Endothelial cell of umbilical vein (primary cell): ENCODE measurements at regions not wholly inside any gene's neighbourhood (a gene's known extent, or its start where the extent isn't known, plus 50 kb on each side); places are given as distances from the start of the nearest gene placed in this dataset.

Experiments
- BruUV-seq: library from RNA; stranded (reverse); fragments of 400-500 nt; replicated peaks from 2 replicates; lab custom pipeline; 2021; lab: Mats Ljungman, UMichigan
- CTCF ChIA-PET: fragments of 300-600, 350-600 bp; sonication (Branson Sonifier 250); formaldehyde crosslinking; loops from one replicate; lab custom pipeline; 2021; ENCODE audit warnings: antibody characterized with exemption, inconsistent platforms; lab: Charles Lee
- POLR2A ChIA-PET: fragments of 300-600, 350-600 bp; sonication (Branson Sonifier 250); formaldehyde crosslinking; loops from one replicate; lab custom pipeline; 2021; ENCODE audit warnings: antibody characterized with exemption, inconsistent platforms; lab: Charles Lee
- DNase-seq: peaks from one replicate; pipeline ENCODE4 v3.0.0-alpha.2; 2011; ENCODE audit warnings: low read depth, low spot score
- FAIRE-seq: peaks from 2 replicates; lab custom pipeline; 2011; peaks lifted over from hg19 to GRCh38; lab: Jason Lieb, UNC
- H2AFZ ChIP-seq: 2 replicates; pipeline ENCODE4 v1.6.0; 2012; ENCODE audit warnings: low read depth, low read length, control low read depth, inconsistent platforms
- H3K27ac ChIP-seq: 2 replicates; pipeline ENCODE4 v1.5.1; 2011; ENCODE audit warnings: low read depth, mild to moderate bottlenecking, control low read depth, low read length, moderate library complexity; ENCODE audit not compliant: insufficient read depth
- H3K27me3 ChIP-seq, 2 experiments: 2 replicates each; pipeline versions ENCODE4 v1.6.0 to v1.6.1; 2011; ENCODE audit warnings: low read length in 2 of 2, mixed read lengths in 1 of 2; ENCODE audit not compliant: control insufficient read depth in 2 of 2, insufficient read depth in 2 of 2
- H3K36me3 ChIP-seq, 2 experiments: 2 replicates in 1 of 2; 3 replicates in 1 of 2; pipeline ENCODE4 v1.5.1; 2011; ENCODE audit warnings: low read length in 2 of 2, mild to moderate bottlenecking in 1 of 2, moderate library complexity in 1 of 2; ENCODE audit not compliant: control insufficient read depth in 2 of 2, insufficient read depth in 2 of 2; ENCODE audit errors: extremely low read depth in 1 of 2
- H3K4me1 ChIP-seq: 3 replicates; pipeline ENCODE4 v1.5.1; 2011; ENCODE audit warnings: mild to moderate bottlenecking, low read length; ENCODE audit not compliant: control insufficient read depth, insufficient read depth; ENCODE audit errors: extremely low read depth
- H3K4me2 ChIP-seq: 2 replicates; pipeline ENCODE4 v1.6.1; 2011; ENCODE audit warnings: low read length, control low read depth, mixed read lengths; ENCODE audit not compliant: insufficient read depth
- H3K4me3 ChIP-seq, 3 experiments: fragments of 200-600 bp in 1 of 3; sonication (generic), shearing (Covaris generic) in 1 of 3; replicated peaks in 1 of 3; 2 replicates each; pipeline ENCODE4 v1.5.1; 2011 to 2016; ENCODE audit warnings: control low read depth in 3 of 3, low read length in 3 of 3, mild to moderate bottlenecking in 2 of 3, inconsistent platforms in 1 of 3, low read depth in 1 of 3, moderate library complexity in 1 of 3; ENCODE audit not compliant: insufficient read depth in 1 of 3
- H3K79me2 ChIP-seq: 2 replicates; pipeline ENCODE4 v1.6.0; 2012; ENCODE audit warnings: low read length, inconsistent platforms; ENCODE audit not compliant: control insufficient read depth, insufficient read depth
- H3K9ac ChIP-seq: replicated peaks from 2 replicates; pipeline ENCODE3; 2011; ENCODE audit warnings: low read length, control low read depth; ENCODE audit not compliant: insufficient read depth; ENCODE audit errors: extremely low read depth
- H3K9me1 ChIP-seq: replicated peaks from 3 replicates; pipeline ENCODE4 v1.6.0; 2011; ENCODE audit warnings: mild to moderate bottlenecking, low read length; ENCODE audit not compliant: control insufficient read depth, insufficient read depth; ENCODE audit errors: extremely low read depth
- H3K9me3 ChIP-seq: replicated peaks from 2 replicates; pipeline ENCODE4 v1.5.1; 2012; ENCODE audit warnings: low read length, inconsistent platforms; ENCODE audit not compliant: control insufficient read depth, insufficient read depth
- H4K20me1 ChIP-seq: replicated peaks from 2 replicates; pipeline ENCODE3; 2011; ENCODE audit warnings: mild to moderate bottlenecking, low read length; ENCODE audit not compliant: control insufficient read depth, insufficient read depth; ENCODE audit errors: extremely low read depth
- EZH2 ChIP-seq: IDR thresholded peaks from 2 replicates; pipeline ENCODE4 v1.6.1; 2012; ENCODE audit warnings: borderline replicate concordance, low read depth, mild to moderate bottlenecking, moderate library complexity, low read length, inconsistent platforms; ENCODE audit not compliant: severe bottlenecking
- FOS ChIP-seq: IDR thresholded peaks from 2 replicates; pipeline ENCODE4 v1.6.1; 2011; ENCODE audit warnings: mild to moderate bottlenecking, low read length, moderate library complexity, borderline replicate concordance; ENCODE audit not compliant: insufficient read depth
- GATA2 ChIP-seq: IDR thresholded peaks from 2 replicates; pipeline ENCODE4 v1.7.0; 2011; ENCODE audit warnings: low read depth, mild to moderate bottlenecking, moderate library complexity, mixed read lengths, low read length; ENCODE audit not compliant: insufficient read length, insufficient read depth
- JUN ChIP-seq: IDR thresholded peaks from 2 replicates; pipeline ENCODE4 v1.6.1; 2011; ENCODE audit warnings: borderline replicate concordance, low read depth; ENCODE audit not compliant: insufficient read length, insufficient read depth
- MYC ChIP-seq: IDR thresholded peaks from one replicate; pipeline ENCODE4 v1.6.1; 2011; ENCODE audit warnings: mild to moderate bottlenecking, low read depth, low read length
- POLR2A ChIP-seq: IDR thresholded peaks from 2 replicates; pipeline ENCODE4 v1.6.1; 2012; ENCODE audit warnings: low read depth, mild to moderate bottlenecking, control low read depth, low read length
- POLR2AphosphoS5 ChIP-seq: IDR thresholded peaks from 2 replicates; pipeline ENCODE4 v1.6.1; 2012; ENCODE audit warnings: low read depth, mild to moderate bottlenecking, control low read depth, low read length, moderate library complexity; ENCODE audit not compliant: insufficient read depth
- dilution Hi-C: fragments of 300-500 bp; cut with MboI; formaldehyde crosslinking; loops from one replicate; pipeline ENCODE4 v1.15.0; 2019; ENCODE audit warnings: low sequenced_read_pairs; ENCODE audit not compliant: extremely low pct_ligation_motif_present
- intact Hi-C: fragments of 100-400 bp; cut with micrococcal nuclease; formaldehyde crosslinking; loops from one replicate; pipeline ENCODE4 v1.10.0; 2022
- TF ChIP-seq, protein P1 (sequence below): IDR thresholded peaks from 2 replicates; pipeline ENCODE4 v1.6.1; 2011; ENCODE audit not compliant: insufficient read depth, insufficient read length
- TF ChIP-seq, protein P2 (sequence below), 2 donors: IDR thresholded peaks; 1 replicate in 1 of 2; 2 replicates in 1 of 2; pipeline ENCODE4 v1.5.1; 2011; ENCODE audit warnings: low read length in 2 of 2, mild to moderate bottlenecking in 2 of 2, moderate library complexity in 2 of 2, control low read depth in 1 of 2, inconsistent platforms in 1 of 2, low read depth in 1 of 2; ENCODE audit not compliant: insufficient read depth in 1 of 2; ENCODE audit errors: extremely low read depth in 1 of 2

DNA sequence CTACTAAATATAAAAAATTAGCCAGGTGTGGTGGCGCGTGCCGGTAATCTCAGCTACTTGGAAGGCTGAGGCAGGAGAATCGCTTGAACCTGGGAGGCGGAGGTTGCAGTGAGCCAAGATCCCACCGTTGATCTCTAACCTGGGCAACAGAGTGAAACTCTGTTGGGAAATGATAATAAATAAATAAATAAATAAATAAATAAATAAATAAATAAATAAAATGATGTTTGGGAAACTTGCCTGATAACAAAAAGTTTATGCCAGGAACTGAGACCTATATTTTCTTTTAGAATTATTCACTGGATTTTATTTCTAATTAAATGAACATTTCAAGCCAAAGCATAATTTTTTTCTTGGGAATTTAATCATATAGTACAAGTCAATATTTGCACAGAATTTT lies 189.3 kb upstream of the CTNND2 start:
- no peak overlapping the region for H3K4me3 ChIP-seq
- no peaks in the 10 kb centered on the region for H3K79me2 ChIP-seq
- TF ChIP-seq POLR2A (no peak), POLR2AphosphoS5 (no peak), FOS (no peak), EZH2 (no peak), MYC (no peak), JUN (no peak), GATA2 (no peak)
- TF ChIP-seq, protein P1, sequence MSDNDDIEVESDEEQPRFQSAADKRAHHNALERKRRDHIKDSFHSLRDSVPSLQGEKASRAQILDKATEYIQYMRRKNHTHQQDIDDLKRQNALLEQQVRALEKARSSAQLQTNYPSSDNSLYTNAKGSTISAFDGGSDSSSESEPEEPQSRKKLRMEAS: no peak
- TF ChIP-seq, protein P2, sequence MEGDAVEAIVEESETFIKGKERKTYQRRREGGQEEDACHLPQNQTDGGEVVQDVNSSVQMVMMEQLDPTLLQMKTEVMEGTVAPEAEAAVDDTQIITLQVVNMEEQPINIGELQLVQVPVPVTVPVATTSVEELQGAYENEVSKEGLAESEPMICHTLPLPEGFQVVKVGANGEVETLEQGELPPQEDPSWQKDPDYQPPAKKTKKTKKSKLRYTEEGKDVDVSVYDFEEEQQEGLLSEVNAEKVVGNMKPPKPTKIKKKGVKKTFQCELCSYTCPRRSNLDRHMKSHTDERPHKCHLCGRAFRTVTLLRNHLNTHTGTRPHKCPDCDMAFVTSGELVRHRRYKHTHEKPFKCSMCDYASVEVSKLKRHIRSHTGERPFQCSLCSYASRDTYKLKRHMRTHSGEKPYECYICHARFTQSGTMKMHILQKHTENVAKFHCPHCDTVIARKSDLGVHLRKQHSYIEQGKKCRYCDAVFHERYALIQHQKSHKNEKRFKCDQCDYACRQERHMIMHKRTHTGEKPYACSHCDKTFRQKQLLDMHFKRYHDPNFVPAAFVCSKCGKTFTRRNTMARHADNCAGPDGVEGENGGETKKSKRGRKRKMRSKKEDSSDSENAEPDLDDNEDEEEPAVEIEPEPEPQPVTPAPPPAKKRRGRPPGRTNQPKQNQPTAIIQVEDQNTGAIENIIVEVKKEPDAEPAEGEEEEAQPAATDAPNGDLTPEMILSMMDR (IDR thresholded peaks at IDR 0.05; ENCODE audit: extremely low read depth in 1 of 2, insufficient read depth in 1 of 2, low read depth in 1 of 2, low read length in 2 of 2): no peak
- no peaks in the 10 kb centered on the region for H4K20me1 ChIP-seq
- dilution Hi-C loops: no loop called here
- H2AFZ ChIP-seq: no peak overlapping the region
- no peak overlapping the region for H3K27ac ChIP-seq
- BruUV-seq: no TSS peak
- H3K9ac ChIP-seq: no peak overlapping the region
- DNase-seq: no peak
- no peak for FAIRE-seq
- intact Hi-C loops: no loop called here
- no peaks in the 10 kb centered on the region for H3K9me1 ChIP-seq
- H3K36me3 ChIP-seq: no peaks in the 10 kb centered on the region
- H3K4me1 ChIP-seq: no peaks in the 10 kb centered on the region
- H3K4me2 ChIP-seq: no peak overlapping the region
- H3K9me3 ChIP-seq: no peaks in the 10 kb centered on the region
- ChIA-PET CTCF (no interaction called here), POLR2A (no interaction called here)
- no peaks in the 10 kb centered on the region for H3K27me3 ChIP-seq
